Colon (tissue), 2 donors: ENCODE measurements at regions not wholly inside any gene's neighbourhood (a gene's known extent, or its start where the extent isn't known, plus 50 kb on each side); places are given as distances from the start of the nearest gene placed in this dataset.

Source experiments
- FAIRE-seq: peaks from 2 replicates; lab custom pipeline; 2012; peaks lifted over from hg19 to GRCh38; lab: Jason Lieb, UNC
- donor health status: control.
- donor health status: control.

DNA sequence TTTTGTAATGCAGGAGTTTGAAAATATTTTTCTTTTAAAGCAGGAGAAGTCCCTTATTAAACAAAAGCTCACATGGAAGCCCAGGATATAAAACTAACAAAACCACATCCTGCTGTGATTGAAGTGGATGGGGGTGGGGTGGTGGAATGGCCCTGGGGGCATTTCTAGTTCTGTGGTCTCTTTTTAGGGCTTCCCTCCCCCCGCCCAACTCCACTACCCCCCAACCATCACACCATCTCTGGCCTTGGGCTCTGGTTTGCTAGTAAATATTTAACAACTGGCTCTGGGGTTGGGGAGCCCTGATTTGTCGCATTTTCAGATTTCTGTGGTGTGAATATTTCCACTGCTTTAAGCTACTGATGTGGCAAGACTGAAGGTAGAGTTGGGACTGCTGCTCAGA lies 279.6 kb upstream of the PLET1 start:
- no peak for FAIRE-seq

DNA sequence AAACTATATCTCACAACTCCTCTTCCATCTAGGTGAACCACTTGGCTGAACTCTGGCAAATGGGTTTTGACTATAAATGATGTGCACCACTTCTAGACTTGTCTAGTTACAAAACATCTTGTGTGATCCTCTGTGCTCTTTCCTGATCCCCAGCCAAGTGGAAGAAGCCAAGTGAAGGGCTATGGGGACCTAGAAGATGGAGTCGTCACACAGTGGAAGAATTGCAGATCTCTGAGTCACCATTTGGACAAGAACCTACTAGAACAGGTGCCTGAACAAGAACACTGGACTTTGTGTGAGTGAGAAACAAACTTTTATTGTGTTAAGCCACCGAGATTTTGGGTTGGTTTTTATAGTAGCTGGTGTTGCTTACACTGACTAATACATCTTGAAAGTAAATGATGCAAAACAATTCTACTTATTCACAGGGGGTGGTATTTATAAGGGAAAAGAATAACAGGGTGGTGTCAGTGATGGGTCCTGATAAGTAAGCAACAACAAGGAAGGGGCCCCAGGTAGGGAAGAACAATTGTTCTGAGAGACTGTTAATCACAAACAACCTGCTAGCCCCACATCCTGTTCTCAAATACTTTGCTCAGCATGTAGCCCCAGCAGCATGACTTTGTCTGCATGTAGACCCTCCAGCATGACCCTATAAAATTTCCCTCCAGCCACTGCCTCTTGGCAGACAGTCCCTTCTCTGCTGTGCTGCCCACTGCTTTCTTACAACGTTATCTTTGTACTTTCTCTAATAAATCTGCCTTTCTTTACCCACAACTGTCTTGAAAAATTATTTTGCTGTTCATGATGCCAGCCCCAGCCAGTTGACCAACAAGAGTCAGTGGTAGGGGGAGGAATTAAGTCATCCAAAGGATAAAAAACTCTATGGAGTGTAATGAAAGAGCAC lies 280.7 kb upstream of the PLET1 start:
- FAIRE-seq = no peak

DNA sequence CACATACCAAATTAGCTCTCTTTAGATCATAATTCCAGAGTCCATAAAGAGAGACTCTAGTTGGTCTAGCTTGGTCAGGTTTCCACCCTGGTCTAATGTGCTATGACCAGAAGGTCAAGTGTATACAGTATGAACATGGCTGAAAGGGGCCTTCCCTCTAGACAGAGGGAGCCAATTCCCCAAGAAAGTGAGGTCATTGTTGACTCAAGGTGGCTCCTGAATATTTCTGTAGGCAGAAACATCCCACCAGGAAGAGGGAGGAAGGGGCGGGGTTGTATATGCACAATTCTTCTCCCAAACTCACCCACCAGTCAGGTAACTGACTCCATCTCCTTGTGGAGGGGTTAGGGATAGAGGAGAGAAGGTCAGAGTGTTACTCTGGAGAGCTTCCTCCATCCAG lies 281.8 kb upstream of the PLET1 start:
- no peak for FAIRE-seq

DNA sequence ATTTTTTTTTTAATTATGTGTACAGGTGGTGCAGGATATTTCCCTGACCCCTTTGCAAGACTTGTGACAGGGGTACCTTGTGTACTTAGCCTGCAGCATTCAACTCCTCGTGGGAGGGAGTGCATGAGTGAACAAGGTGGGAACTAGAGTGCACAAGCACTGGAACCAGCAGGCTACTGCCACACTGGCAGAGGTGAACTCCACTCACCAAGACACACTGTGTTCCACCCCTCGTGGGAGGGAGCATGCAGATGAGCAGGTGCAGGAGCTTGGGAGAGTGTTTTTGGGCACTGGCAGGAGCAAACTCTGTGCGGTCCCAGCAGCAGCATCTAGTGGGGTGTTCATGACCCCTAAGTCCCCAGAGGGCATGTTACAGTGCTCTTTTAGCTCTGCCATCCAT lies 282.7 kb upstream of the PLET1 start:
- no peak for FAIRE-seq

DNA sequence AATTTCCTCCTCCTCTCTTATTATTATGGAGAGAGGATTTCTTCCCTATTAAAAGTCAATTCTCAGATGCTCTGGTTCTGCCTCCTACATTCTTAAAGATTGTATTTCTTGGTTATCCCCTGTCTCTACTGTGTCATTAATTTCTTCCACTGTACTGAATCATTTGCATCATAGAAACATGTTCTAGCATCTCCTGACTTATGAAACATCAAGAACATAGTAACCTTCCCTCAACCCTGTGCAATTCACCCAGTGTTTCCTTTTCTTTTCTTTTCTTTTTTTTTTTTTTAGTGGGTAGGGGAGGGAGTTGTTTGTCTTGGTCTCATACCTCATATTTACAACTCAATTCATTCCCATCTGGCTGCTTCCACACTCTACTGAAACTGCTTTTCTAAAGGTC lies 288.0 kb upstream of the PLET1 start:
- no peak for FAIRE-seq

DNA sequence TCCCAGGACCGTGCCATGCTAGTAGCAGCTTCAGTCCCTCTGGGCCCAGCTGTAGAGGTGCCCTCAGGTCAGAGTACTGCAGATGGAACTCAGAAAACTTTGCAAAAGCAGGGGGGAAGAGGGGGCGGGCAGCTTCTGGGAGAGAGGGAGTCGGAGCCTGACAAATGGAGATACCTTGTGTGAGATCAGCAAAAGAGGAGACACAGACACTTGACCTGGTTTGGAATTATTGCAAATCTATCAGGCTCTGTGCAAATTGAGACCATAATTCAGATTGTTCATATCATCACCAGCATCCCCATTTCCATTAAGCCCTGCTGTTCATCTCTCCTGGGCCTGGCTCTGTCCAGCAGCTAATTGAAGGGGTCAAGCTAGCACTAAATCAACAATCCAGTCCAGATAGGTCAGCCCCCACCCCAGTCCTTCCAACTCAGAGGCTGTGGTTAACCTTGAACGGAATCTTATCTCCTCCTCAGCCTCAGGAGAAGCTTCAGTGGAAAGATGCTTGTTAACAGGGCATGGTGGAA lies 292.6 kb upstream of the PLET1 start:
- FAIRE-seq = no peak

DNA sequence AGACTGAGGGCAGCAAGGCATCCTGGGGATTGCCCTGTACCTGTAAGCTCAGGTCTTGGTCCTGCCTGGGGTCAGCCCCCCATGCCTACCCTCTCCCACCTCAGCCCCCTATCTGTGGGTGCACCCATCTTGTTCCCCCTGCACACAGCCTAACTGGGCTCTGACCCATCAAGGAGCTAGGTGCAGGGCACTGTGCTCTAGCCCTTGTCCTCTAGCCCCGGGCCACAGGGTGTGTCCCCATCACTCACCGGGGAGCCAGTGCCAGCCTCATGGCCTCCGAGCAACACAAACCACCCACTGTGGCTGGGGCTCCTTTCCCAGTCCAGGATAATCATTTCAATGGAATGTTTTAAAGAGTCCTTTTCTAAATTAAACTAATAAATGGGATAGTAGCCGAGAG lies 293.9 kb upstream of the PLET1 start:
- FAIRE-seq = no peak

DNA sequence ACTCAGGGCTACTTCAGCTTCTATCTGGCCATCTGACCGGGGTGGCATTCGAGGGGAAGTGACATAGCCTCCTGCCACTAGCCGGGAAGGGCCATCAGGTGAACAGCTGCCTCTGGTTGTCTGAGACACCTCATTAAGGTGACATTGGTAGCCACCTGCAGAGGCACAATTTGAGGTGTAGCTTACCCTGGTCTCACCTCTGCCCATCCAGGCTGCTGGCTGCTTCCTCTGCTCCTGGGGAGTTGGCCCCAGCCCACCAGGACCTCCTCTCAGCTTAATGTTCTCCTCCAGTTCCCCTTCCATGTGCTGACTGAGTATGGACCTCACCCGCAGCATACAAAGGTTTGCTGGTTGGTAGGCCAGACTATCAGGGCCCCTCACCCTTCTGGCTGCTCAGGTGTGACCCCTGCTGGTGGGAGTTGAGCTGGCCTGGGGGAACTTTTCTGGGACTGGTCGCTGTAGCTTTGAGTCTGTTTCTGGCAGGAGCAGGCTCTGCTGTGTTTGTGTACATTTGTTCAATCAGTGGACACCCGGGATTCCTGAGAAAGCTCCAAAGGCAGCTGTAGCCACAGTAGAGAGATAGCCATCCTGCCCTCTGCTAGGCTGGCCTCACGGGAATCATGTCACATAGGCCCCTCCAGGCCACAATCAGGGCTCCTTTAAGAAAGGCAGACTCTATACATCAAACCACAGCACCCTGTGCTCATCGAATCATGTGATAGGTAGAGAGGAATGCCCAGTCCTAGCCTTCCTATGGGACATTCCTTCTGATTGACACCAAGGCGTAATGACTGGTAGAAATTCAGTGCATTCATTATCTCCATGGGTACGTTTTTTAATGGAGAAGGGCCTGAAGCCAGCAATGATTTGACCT lies 295.1 kb upstream of the PLET1 start:
- FAIRE-seq = no peak

DNA sequence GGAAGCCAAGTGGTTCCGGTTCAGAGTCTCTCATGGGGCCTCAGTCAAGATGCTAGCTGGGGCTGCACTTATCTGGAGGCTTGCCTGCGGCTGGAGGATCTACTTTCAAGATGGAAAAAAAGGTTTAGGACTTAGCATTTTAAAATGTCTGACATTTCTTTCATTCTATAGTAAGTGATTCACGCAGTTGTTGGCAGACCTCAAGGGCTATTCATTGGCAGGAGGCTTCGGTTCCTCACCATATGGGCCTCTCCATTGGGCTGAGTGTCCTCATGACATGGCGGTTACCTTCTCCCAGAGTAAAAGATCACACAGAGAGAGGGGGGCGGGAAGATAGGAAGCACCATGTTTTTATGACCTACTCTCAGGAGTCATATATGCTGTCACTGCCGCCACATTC lies 298.0 kb upstream of the PLET1 start:
- no peak for FAIRE-seq

DNA sequence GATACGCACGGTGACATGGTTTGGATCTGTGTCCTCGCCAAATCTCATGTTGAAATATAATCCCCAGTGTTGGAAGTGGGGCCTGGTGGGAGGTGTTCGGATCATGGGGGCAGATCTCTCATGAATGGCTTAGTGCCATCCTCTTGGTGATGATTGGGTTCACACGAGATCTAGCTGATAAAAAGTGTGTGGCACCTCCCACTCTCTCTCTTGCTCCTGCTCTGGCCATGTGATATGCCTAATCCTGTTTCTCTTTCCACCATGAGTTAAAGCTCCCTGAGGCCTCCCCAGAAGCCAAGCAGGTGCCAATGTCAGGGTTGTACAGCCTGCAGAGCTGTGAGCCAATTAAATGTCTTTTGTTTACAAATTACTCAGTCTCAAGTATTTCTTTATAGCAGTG lies 303.1 kb upstream of the PLET1 start:
- FAIRE-seq = no peak

DNA sequence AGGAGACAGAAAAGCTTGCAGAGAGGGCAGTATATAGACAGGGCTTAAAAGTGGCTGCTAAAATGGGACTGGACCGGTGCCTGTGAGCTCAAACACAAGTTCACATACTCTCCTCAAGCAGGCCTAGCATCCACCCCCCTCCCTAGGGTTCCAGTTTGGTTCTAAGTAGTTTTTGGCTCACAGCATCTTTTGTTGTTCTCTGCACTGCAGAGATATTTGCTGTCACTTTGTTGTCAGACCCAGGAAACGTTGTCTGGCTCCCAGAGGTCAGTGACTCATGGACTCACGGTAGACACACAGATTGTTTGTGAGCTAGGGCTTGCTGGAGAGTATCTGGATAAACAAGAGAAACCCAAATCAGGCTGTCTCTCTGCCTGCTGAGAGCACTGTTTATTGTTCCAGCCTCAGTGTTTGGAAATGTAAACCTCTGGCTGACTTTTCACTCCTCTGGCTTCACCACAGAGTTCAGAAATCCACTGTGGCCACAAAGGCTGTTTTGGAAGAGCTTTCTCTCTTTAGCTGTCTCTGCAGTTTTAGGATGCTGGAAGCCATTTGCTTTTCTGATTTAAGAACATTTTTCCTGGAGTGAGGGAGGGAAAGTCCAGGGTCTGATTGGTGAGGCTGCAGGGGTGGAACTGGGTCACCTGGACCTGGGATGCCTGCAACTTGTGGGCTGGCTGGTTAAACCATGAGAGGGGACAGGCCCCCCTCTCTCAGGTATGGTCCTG lies 303.7 kb upstream of the PLET1 start:
- FAIRE-seq = no peak

DNA sequence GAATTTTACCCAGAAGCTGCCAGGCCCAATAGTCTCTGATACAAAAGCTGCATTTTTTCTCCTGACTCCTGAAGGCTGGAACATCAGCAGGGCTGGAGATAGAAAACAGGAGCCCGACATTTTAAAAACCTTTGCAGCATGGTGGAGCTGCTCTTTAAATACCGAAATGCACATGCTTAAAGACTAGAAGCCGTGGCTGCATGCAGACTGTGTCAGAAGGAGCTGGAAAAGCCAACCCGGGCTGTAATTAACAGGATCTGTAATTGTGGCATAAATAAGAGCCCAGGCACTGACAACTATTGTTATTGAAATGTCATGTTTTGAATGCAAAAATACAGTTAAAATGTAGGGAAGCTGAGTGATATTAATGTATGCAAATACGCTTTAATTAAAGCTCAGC lies 304.9 kb upstream of the PLET1 start:
- FAIRE-seq = no peak

DNA sequence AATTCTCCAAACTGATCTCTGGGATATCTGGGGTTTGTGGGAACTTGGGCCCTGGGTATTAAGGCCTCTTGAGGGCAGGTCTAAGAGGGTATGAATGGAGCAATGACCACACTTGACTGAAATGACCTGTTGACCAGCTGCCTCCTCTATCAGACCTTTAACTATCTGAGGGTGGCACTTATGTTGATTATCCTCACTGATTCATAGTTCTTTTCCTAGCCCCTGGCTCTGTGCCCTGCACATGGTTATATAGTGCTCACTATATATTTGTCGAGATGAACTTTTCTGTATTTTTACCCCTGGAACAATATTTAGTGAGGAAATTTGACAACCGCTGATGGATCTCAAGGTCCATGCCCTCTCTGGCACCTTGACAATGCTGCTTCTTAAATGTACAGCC lies 305.5 kb upstream of the PLET1 start:
- FAIRE-seq = no peak

DNA sequence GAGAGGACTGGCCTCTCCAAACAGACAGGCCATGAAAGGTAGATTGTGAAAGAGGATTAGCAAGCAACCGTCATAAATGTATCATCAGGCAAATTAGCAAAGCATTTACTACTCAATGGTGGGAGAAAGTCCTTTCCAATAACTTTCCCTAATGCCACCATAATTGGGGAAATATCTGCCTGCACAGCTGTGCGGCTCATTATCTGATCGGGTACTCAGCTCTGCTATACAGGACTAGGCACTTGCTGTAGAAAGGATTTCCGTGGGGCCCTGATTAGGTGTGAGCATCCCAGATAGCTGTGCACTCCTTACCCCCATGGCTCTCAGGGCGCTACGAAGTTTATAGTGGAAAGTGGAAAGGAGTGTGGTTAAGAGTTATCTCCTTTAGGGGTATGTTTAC lies 309.7 kb upstream of the PLET1 start:
- FAIRE-seq = no peak

DNA sequence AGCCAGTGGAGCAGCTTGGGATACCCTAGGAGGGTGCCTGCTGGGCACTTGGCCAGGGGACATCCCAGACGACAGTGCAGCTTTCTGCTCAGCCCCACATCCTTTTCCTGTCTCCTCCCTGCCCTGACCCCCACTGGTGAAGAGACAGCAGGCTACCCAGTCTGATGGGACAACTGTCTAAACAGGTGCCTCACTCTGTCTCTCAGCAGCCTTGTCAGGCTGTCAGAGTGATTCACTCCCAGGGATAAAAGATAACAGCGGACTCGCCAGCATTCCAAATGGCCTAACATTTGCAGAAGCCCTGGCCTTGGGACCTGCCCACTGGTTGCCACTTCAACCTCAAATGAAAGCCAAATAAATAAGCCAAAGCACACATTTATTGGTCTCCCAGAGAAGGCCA lies 318.6 kb upstream of the PLET1 start:
- no peak for FAIRE-seq

DNA sequence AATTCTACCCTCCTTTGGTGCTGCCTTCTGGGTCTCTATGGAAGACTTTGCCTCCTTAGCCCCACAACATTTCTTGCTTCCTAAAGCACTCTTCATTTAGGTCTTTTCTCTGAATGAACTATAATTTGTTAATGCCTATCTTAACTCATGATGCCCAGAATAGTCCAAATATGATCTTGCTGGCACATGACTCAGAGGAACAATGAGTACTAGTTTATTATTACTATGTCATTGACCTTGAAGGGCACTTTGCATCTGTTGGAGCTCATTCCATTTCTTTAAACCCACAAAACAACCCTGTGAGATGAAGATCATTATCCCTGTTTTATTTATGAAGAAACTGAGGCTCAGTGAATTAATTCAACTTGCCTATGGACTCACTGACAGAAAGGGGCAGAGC lies 320.2 kb upstream of the PLET1 start:
- FAIRE-seq = no peak

DNA sequence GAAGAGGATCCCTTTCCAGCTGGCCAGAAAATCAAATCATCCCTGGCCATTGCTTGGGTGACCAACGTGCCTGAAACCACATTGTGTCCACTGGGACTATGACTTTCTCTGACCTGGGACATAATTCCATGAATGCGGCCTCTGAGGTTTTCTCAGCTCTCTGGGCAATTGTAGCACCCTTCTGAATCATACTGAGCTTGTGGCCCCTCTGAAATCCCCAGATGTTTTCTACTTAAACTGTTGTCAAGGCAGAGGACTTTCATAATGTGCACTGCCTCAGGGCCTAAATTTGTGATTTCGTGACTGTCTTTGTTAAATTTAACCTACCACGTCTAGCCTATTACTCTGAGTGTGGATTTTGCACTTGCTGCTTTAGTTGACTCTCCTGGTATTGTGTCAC lies 321.1 kb upstream of the PLET1 start:
- no peak for FAIRE-seq

DNA sequence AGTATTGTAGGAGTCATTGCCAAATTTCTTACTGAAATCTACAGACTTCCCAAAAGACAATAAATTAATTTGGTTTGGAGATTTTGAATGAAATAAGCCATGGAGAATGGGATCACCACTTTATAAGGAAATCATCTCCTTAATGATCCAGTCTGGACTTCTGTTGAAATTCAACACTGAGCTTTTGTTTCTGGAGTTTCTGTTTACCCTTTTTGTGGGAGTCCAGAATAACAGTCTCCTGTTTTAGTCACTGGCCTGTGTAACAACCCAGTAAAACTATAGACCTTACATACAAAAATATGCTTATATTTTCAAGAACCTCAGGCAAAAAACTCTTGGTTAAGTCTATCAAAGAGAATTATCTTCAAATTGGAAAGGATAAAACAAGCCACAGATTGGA lies 321.7 kb upstream of the PLET1 start:
- FAIRE-seq = no peak

DNA sequence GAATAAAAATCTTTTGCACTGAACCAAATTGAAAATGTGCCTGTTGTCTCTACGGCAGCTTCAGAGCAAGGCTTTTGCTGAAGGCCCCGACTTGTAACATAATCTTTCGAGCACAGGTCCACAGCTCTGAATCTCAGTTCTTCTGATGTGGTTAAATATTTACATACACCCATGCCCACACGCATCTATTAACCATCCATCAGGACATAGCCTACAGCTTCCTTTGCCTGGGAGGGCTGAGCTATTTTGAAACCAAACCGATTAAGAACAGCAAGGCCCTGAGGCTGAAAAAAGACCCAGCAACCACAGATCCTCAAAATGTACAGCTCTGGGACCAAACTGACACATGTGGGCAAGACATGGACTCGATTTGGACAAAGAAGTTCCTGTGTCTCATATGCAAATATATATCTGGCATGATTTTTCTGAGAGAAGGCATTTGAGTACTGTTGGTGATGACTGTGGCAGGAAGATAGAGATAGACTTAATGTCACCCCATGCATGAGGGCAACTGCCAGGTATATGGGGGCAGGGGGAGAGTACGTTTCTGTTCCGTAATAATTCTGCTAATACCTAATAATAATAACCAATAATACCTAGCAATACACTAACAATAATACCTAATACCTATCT lies 322.7 kb upstream of the PLET1 start:
- no peak for FAIRE-seq

DNA sequence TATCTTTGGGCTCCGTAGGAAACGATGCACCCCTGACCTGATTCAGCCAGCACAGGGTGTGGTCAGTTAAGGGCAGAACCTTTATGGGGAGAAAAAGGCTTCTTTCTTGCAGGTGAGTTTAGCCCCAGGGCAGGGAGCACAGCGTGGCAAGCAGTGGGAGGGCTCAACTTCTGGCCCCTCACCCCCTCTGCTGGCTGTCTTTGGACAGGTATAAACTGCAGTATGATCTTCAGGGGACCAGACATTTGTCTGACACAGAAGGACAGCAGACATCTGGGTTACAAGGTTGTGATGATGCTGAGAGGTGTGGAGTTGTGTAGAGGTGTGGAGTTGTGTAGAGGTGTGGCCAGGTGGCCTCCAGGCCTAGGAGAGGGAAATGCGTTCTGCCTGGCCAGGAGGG lies 324.0 kb upstream of the PLET1 start:
- FAIRE-seq = no peak

DNA sequence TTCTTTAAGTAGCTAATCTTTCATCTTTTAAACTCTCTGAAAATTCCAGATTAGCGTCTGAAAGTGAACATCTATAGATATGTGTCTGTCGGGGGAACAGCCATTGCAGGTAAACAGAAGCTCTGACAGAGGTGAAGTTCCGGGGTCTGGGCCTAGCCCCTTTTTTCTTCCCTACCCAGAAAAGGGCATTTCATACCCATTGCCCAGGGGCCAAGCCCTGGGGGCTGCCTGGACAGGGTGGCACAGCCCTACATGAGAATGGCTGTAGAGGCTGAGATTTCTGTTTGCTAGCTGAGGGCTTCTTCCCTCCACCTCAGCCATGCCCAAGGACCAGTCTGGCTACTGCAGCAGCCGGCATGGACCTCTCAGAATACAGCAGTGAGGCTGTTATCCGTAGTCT lies 327.0 kb upstream of the PLET1 start:
- FAIRE-seq = no peak

DNA sequence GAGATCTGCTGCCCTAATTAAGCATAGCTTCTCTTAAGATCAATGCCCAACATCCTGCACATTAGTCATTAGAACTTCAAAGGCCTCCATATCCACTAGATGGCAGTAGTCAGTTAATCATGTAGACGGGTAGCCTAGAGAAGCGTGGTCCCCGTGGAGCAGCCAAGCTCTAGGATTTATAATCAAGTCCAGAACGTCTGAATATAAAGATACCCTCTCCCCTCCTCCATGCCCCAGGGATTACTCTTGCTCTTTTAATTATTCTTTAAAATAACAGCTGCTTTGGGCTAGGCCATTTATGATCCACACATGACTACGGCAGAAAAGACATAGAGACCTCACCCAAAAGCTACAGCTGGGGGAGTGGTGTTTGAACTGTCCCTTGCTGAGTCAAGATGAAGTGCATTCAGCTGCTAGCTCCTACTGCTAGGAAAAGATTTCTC lies 327.6 kb upstream of the PLET1 start:
- no peak for FAIRE-seq
